Neural cell (in vitro differentiated cells): ENCODE measurements at regions not wholly inside any gene's neighbourhood (a gene's known extent, or its start where the extent isn't known, plus 50 kb on each side); places are given as distances from the start of the nearest gene placed in this dataset.

Experiments
- H2AFZ ChIP-seq: fragments of 200-600, 300-800 bp; sonication (generic), shearing (Covaris generic); 2 replicates; pipeline ENCODE4 v1.6.0; 2014; ENCODE audit warnings: low read depth, mild to moderate bottlenecking, antibody characterized with exemption, low read length, moderate library complexity
- H3F3A ChIP-seq: fragments of 200-600 bp; shearing (Covaris generic); 2 replicates; pipeline ENCODE4 v1.6.1; 2016; ENCODE audit warnings: mild to moderate bottlenecking, moderate library complexity, mixed read lengths, antibody characterized with exemption, low read length; ENCODE audit not compliant: insufficient read depth, poor library complexity, severe bottlenecking
- H3K27ac ChIP-seq: fragments of 200-600, 300-800 bp; sonication (generic), shearing (Covaris generic); 2 replicates; pipeline ENCODE4 v1.5.1; 2014; ENCODE audit warnings: mild to moderate bottlenecking, low read length, moderate library complexity
- H3K27me3 ChIP-seq: fragments of 300-800, 200-600 bp; sonication (generic), shearing (Covaris generic); 2 replicates; pipeline ENCODE4 v1.6.0; 2014; ENCODE audit warnings: mild to moderate bottlenecking, low read depth, low read length, moderate library complexity; ENCODE audit not compliant: insufficient read depth
- H3K36me3 ChIP-seq: fragments of 300-800, 200-600 bp; sonication (generic), shearing (Covaris generic); 2 replicates; pipeline ENCODE4 v1.5.1; 2014; ENCODE audit warnings: mild to moderate bottlenecking, antibody characterized with exemption, low read length, moderate library complexity; ENCODE audit not compliant: insufficient read depth
- H3K4me2 ChIP-seq: fragments of 300-800, 200-600 bp; sonication (generic), shearing (Covaris generic); 2 replicates; pipeline ENCODE4 v1.6.0; 2014; ENCODE audit warnings: mild to moderate bottlenecking, low read length
- H3K4me3 ChIP-seq: fragments of 300-800, 200-600 bp; sonication (generic), shearing (Covaris generic); 2 replicates; pipeline ENCODE4 v1.5.1; 2014; ENCODE audit warnings: mild to moderate bottlenecking, low read length, moderate library complexity
- H3K79me2 ChIP-seq: fragments of 200-600 bp; shearing (Covaris generic); replicated peaks from 2 replicates; pipeline ENCODE4 v1.6.0; 2014; ENCODE audit warnings: mild to moderate bottlenecking, low read length, moderate library complexity; ENCODE audit not compliant: insufficient read depth
- H3K9ac ChIP-seq: fragments of 300-800, 200-600 bp; sonication (generic), shearing (Covaris generic); 2 replicates; pipeline ENCODE4 v1.6.1; 2016; ENCODE audit warnings: mild to moderate bottlenecking, low read length, mixed read lengths
- H3K9me2 ChIP-seq: fragments of 200-600 bp; shearing (Covaris generic); 2 replicates; pipeline ENCODE4 v1.6.1; 2016; ENCODE audit warnings: mild to moderate bottlenecking, low read length, mixed read lengths; ENCODE audit not compliant: insufficient read depth
- H3K9me3 ChIP-seq: fragments of 200-600, 300-800 bp; sonication (generic), shearing (Covaris generic); 2 replicates; pipeline ENCODE4 v1.6.1; 2016; ENCODE audit warnings: mild to moderate bottlenecking, mixed run types, low read length, moderate library complexity, mixed read lengths
- H4K20me1 ChIP-seq: fragments of 200-600 bp; shearing (Covaris generic); 2 replicates; pipeline ENCODE4 v1.6.1; 2016; ENCODE audit warnings: mild to moderate bottlenecking, mixed run types; ENCODE audit not compliant: insufficient read depth
- EP300 ChIP-seq: fragments of 450-650 bp; conservative IDR thresholded peaks from 2 replicates; pipeline ENCODE4 v1.6.1; 2014; ENCODE audit warnings: antibody characterized with exemption, mild to moderate bottlenecking, moderate library complexity; ENCODE audit not compliant: poor library complexity, severe bottlenecking
- EZH2 ChIP-seq: fragments of 200-600, 300-800 bp; shearing (Covaris generic), sonication (generic); IDR thresholded peaks from 2 replicates; pipeline ENCODE4 v1.6.1; 2014; ENCODE audit warnings: antibody characterized with exemption, low read length, borderline replicate concordance, mild to moderate bottlenecking; ENCODE audit not compliant: insufficient read depth, poor library complexity, severe bottlenecking
- MXI1 ChIP-seq: fragments of 450-650 bp; conservative IDR thresholded peaks from 2 replicates; pipeline ENCODE4 v1.6.1; 2014; ENCODE audit warnings: antibody characterized with exemption, mild to moderate bottlenecking; ENCODE audit not compliant: poor library complexity, severe bottlenecking
- POLR2AphosphoS5 ChIP-seq: IDR thresholded peaks from 2 replicates; pipeline ENCODE4 v1.6.1; 2012
- RAD21 ChIP-seq: fragments of 450-650 bp; conservative IDR thresholded peaks from 2 replicates; pipeline ENCODE4 v1.6.1; 2014; ENCODE audit warnings: antibody characterized with exemption, mild to moderate bottlenecking, moderate library complexity
- SMC3 ChIP-seq: fragments of 450-650 bp; conservative IDR thresholded peaks from 2 replicates; pipeline ENCODE4 v1.6.1; 2014; ENCODE audit warnings: antibody characterized with exemption, mild to moderate bottlenecking, moderate library complexity; ENCODE audit not compliant: poor library complexity
- TAF1 ChIP-seq: IDR thresholded peaks from 2 replicates; pipeline ENCODE4 v1.6.1; 2012; ENCODE audit warnings: low read depth
- TF ChIP-seq, protein P1 (sequence below): IDR thresholded peaks from 2 replicates; pipeline ENCODE4 v1.6.1; 2012; ENCODE audit warnings: borderline replicate concordance
- TF ChIP-seq, protein P2 (sequence below): fragments of 450-650 bp; IDR thresholded peaks from 2 replicates; pipeline ENCODE4 v1.5.1; 2014; ENCODE audit warnings: antibody characterized with exemption, mild to moderate bottlenecking, moderate library complexity; ENCODE audit not compliant: poor library complexity, severe bottlenecking

DNA sequence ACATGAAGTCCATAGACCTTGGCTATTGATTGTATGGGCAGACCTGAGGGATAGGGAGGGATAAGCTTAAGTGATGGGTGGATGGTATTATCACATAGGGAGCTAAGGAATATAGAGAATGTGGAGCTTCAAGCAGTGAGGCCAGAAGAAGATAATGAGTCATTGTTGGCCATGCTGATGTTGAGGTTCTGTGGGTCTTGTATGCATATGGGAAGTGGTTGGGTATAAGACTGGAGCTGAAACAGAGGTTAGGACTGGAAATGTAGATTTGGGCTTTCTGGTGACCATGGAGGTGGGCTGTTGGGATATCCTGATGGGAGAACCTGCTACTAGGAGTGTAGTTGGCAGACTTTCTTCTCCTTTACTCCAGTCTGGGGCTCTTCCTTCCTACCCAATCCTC, 73.7 kb upstream of the TSC22D1 start:
- TF ChIP-seq EP300 (no peak), POLR2AphosphoS5 (no peak), SMC3 (no peak), RAD21 (no peak), TAF1 (no peak), MXI1 (no peak), EZH2 (no peak)
- TF ChIP-seq, protein P1, sequence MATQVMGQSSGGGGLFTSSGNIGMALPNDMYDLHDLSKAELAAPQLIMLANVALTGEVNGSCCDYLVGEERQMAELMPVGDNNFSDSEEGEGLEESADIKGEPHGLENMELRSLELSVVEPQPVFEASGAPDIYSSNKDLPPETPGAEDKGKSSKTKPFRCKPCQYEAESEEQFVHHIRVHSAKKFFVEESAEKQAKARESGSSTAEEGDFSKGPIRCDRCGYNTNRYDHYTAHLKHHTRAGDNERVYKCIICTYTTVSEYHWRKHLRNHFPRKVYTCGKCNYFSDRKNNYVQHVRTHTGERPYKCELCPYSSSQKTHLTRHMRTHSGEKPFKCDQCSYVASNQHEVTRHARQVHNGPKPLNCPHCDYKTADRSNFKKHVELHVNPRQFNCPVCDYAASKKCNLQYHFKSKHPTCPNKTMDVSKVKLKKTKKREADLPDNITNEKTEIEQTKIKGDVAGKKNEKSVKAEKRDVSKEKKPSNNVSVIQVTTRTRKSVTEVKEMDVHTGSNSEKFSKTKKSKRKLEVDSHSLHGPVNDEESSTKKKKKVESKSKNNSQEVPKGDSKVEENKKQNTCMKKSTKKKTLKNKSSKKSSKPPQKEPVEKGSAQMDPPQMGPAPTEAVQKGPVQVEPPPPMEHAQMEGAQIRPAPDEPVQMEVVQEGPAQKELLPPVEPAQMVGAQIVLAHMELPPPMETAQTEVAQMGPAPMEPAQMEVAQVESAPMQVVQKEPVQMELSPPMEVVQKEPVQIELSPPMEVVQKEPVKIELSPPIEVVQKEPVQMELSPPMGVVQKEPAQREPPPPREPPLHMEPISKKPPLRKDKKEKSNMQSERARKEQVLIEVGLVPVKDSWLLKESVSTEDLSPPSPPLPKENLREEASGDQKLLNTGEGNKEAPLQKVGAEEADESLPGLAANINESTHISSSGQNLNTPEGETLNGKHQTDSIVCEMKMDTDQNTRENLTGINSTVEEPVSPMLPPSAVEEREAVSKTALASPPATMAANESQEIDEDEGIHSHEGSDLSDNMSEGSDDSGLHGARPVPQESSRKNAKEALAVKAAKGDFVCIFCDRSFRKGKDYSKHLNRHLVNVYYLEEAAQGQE: no peak
- TF ChIP-seq, protein P2, sequence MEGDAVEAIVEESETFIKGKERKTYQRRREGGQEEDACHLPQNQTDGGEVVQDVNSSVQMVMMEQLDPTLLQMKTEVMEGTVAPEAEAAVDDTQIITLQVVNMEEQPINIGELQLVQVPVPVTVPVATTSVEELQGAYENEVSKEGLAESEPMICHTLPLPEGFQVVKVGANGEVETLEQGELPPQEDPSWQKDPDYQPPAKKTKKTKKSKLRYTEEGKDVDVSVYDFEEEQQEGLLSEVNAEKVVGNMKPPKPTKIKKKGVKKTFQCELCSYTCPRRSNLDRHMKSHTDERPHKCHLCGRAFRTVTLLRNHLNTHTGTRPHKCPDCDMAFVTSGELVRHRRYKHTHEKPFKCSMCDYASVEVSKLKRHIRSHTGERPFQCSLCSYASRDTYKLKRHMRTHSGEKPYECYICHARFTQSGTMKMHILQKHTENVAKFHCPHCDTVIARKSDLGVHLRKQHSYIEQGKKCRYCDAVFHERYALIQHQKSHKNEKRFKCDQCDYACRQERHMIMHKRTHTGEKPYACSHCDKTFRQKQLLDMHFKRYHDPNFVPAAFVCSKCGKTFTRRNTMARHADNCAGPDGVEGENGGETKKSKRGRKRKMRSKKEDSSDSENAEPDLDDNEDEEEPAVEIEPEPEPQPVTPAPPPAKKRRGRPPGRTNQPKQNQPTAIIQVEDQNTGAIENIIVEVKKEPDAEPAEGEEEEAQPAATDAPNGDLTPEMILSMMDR: no peak
- no peak overlapping the region for H2AFZ ChIP-seq
- H3K9ac ChIP-seq: no peak overlapping the region
- H4K20me1 ChIP-seq: no peaks in the 10 kb centered on the region
- H3K36me3 ChIP-seq: no peaks in the 10 kb centered on the region
- H3K9me2 ChIP-seq: no peaks in the 10 kb centered on the region
- H3F3A ChIP-seq: no peaks in the 10 kb centered on the region
- H3K27me3 ChIP-seq: no peaks in the 10 kb centered on the region
- no peaks in the 10 kb centered on the region for H3K9me3 ChIP-seq
- H3K4me2 ChIP-seq: no peak overlapping the region
- no peak overlapping the region for H3K4me3 ChIP-seq
- no peak overlapping the region for H3K27ac ChIP-seq
- H3K79me2 ChIP-seq: no peaks in the 10 kb centered on the region

DNA sequence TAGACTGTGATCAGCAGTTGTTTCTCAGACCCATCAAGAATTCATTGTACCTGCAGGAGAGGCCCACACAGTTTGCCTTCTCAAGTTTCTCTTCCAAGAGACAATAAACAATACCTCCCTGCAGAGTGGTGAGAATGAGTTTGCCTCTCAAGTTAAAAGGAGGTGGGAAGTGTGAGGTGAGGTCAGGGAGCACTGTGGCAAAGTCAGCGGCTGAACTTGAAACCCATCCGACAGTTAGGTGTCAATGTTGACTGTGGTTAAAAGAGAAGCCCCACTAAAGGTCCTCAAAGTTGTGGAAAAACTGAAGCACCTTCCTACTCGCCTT, 72.9 kb upstream of the TSC22D1 start:
- Histone ChIP-seq H3K9ac (no peak overlapping the region), H3K27ac (no peak overlapping the region), H2AFZ (no peak overlapping the region), H3K27me3 (no peaks in the 10 kb centered on the region), H3K4me3 (no peak overlapping the region), H3K9me2 (no peaks in the 10 kb centered on the region), H3K4me2 (no peak overlapping the region), H3K36me3 (no peaks in the 10 kb centered on the region), H3F3A (no peaks in the 10 kb centered on the region), H3K9me3 (no peaks in the 10 kb centered on the region), H3K79me2 (no peaks in the 10 kb centered on the region), H4K20me1 (no peaks in the 10 kb centered on the region)
- TF ChIP-seq POLR2AphosphoS5 (no peak), RAD21 (no peak), SMC3 (no peak), TAF1 (no peak), EP300 (no peak)
